G401.6 (cell line): ENCODE measurements at regions not wholly inside any gene's neighbourhood (a gene's known extent, or its start where the extent isn't known, plus 50 kb on each side); places are given as distances from the start of the nearest gene placed in this dataset.
"Not testable (repeated sequence)": the region's sequence is repeated elsewhere in the genome, so short reads cannot be mapped to it uniquely, and the experiment has no call there.

Experiments
- FAIRE-seq: peaks from 2 replicates; lab custom pipeline; 2012; peaks lifted over from hg19 to GRCh38; lab: Jason Lieb, UNC

DNA sequence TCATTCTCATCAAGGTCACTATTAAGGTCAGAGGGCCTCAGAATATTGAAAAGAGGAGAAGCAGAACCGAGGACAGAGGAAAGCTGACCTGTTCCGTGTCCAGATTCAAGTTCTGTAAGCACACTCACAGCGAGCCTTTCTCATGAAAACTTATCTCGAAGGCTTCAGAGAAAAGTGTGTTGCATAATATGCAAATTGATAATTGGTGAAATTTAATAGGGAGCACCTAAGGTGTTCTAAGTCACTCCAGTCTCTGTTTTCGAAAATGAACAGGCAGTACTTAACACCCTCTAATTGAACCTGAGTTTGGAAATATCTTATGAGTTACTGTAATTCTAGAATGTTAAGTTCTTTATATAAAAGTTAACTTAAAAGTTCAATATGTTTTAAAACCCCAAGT is 181.2 kb upstream of the PDE10A start:
- FAIRE-seq = no peak

DNA sequence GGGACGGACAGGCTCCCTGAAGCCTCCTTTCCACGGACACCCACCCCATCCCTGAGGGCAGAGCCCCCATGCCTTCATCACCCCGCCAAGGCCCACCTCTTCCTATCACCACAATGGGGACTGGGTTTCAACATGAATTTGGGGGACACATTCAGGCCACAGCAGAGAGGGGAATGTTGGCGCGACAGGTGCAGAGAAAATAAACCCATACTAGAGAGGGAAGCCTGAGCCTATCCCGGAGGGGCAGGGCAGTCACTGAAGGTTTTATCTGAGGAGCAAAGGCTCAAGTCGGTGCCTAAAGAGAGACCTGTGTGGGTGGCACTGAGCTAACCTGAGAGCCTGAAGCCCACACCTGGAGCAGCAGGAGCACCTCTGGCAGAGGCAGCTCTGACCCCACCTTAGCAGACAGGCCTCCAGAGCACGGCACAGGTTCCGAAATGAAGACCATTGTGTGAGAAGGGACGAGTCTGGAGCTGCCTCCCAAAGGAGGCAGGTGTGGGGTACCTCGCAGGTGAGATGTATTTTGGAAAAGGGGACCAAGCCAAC is 180.6 kb upstream of the PDE10A start:
- no peak for FAIRE-seq

DNA sequence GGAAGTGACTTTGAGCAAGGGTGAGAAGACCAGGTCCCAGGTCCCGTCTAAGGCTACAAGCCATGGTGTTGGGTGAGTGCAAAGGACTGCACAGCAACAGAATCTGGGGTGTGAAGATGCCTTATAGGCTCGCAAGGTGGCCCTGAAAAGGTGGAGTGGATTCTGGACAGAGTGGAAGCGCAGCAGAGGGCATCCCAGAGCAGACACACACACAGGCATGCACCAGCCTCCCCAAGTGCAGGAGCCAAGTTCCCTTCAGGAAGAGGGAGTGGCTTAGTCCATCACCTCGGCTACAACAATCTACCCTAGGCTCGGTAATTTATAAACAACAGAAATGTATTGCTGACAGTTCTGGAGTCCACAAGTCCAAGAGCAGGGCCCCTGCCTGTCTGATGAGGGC is 180.1 kb upstream of the PDE10A start:
- FAIRE-seq = no peak

DNA sequence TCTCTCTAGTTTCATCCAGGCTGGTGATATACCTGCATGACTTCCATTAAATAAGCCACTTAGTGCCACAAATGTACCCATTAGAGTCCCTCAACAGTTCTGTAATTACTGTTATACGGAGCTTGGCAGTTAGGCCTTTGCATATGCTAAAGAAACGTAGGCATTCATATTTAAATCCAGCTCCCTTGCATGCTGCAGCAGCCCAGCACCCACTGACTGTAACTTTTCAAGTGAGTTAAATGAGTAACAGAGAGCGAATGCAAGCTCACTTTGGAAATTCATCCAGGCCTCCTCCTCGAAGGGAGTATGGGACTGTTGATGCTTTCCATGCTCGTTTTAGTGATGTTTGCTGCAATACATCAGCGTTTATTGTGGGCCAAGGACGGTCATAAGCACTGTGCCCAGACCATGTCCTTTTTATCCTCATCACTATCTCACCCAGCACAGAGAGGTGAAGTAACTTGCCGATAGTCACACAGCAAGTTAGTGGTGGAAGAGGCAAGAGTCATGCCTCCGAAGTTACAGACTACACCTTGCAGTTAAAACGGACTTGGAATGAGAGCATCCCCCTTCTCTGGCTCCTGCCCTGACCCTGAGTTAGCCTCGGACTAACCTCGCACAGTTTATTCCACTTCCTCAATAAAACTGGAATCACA is 179.4 kb upstream of the PDE10A start:
- FAIRE-seq = no peak

DNA sequence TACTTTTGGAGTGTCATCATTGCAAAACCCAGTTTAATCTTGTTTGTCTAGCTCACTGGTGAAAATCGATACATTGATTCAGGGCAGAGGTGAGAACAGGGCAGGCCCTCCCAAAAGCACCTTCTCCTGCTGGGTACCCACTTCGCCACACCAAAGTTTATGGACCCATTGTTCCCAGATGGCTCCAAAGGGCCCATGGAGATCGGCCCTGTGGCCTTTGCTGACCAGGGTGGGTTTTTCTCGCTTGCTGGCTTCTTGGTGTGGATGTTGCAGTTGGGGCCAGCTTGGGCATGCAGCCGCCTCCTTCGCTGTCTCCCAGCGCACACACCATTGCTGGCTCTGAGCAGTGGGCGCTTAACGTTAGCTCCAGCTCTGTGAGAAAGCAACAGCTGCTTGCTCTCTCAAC is 178.1 kb upstream of the PDE10A start:
- FAIRE-seq = no peak

DNA sequence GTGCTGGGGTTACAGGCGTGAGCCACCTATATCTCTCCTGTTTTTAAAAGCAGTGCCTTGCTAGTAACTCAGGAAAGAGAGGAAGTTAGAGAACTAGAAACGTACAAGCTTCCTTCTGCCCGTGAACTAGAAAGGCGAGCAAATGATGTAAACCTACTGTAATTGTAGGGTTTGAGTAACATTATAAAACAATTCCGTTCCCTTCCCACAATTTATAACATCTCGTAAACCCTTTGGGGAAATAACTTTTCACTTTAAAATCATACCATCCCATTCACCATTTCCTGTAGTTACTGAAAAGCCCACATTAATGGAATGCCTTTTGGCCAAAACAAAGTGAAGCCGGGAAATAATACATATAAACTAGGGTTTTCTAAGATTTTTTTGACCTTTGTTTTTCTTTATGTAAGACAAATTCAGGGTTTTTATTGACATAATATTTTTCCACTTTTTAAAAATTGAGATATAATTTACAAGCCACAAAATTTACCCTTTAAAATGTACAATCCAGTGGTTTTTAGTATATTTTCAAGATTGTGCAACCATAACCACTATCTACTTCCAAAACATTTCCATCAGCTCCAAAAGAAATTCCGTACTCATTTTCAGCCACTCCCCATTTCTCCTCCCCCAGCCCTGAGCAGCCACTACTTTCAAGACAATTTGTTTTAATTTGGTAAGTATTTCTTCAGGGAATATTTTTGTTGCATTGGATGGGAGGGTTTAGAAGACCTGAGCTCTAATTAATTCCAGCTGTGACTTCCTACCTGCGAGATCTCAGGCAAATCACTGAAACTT is 175.1 kb upstream of the PDE10A start:
- no peak for FAIRE-seq

DNA sequence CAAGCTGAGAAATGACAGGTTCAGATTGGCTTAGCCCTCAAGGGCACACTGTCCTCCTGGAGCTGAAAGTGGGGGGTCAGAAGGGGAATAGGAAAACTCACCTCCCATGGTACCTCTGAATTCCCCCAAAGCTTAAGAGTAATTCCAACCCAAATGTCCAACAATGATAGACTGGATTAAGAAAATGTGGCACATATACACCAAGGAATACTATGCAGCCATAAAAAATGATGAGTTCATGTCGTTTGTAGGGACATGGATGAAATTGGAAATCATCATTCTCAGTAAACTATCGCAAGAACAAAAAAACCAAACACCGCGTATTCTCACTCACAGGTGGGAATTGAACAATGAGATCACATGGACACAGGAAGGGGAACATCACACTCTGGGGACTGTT is 173.6 kb upstream of the PDE10A start:
- not testable (repeated sequence) for FAIRE-seq

DNA sequence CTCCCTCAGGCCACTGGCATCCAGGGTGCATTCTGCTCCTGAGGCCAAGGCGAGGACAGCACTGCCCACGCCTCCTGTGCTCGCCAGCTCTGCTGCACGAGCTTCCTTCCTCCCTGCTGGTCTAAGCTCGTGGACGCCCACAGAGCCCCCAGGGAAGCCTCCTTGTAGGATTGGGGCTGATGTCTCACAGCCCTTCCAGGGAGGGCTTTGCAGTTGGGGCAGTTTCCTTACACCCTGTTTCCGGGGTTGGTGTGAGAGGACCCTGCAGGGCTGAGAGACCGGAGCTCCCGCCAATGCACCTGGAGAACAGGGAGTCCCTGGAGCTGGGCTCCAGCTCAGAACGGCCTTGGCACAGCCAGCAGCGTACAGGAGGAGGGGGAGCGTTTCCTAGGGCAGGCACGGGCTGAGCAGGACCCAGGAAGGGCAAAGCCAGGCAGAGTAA is 172.4 kb upstream of the PDE10A start:
- FAIRE-seq = no peak

DNA sequence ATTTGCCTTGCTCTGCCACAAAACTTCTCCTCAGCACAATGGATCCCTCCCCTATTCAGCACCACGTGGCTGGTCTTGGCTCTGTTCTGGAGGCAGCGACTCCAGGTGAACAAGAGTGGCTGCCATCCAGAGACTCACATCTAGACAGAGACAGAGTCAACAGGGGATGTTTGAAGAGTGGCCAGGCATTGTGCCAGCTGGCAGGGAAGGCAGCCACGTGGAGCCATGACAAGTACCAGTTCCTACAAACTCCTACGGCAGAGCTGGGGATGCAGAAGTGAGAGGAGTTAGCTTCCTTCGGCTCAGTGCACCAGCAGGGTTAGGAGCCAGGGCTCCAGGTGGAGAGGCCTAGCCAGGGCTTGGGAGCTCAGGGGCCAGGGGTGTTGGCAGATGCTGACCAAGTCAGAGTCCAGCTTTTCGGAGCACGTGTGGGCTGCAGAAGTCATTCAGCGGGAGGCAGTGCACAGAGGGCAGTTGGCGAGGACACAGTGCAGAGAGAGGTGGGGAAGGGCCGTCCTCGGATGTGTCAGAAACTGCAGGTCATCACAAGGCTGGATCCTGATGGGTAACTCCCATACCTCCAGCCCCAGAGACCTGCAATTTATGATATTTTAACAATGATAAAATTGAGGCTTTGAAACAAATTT is 171.7 kb upstream of the PDE10A start:
- no peak for FAIRE-seq

DNA sequence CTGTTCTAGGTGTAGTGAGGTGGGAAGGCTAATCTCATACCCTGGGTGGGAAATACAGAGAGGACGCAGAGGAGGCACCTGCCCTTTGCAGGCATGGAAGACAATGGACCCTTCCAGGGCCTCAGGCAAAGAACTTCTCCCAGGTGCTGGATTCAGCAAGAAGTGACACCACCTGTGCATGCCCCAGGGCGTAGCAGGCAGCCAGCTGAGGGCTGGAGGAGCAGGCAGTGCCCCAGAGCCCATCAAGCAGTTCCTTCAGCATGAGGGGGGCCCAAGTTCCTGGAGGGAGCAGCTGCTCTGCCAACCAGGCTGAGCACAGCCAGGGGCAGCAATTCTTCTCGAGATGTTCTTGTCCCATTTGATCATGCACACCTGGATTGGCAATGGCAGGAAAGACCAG is 170.3 kb upstream of the PDE10A start:
- FAIRE-seq = no peak

DNA sequence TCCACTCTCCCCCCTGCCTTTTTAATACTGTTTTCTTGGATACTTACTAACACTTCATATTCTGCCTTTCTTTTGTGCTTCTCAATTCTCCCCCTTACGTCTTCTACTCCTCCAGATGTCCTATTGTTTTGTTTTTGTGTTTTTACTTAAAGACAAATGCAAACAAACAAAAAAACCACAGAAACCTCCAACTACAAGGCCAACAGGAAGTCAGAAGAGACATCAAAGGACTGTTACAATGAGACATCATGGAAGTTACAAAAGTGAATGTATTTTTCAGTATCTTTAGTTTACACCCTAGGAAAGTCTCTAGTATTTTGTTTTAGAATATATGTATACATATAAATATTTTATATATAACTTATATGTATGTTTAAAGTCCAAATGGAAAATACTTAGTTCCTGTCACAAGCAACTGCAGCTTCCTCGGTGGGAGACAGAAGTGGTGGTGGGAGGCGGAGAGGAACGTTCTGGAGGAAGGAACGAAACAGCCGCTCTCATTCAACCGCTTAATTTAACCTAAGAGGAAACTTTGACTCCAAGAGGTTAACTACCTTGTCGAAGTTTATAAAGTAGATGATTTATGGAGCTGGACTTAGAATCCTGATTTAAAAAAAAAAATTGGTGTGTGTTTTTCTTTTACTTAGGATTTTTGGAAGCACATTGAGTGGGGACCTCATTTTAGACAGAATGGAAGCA is 168.9 kb upstream of the PDE10A start:
- FAIRE-seq = no peak

DNA sequence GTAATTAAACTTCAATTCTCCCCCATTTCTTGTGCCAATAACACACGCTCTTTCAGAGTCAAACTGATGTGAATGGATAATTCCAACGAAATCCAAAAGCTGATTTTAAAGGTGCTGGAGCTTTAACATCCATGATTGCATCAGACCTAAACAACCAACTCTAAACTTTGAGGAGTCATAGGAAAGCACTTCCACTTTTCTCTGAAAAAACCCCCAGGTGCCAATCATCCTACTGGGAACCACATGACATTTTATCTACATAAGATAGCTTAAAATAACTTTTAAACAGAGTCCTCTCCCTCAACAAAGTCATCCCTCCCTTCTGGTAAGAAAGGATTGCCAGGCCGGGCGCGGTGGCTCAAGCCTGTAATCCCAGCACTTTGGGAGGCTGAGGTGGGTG is 167.7 kb upstream of the PDE10A start:
- no peak for FAIRE-seq

DNA sequence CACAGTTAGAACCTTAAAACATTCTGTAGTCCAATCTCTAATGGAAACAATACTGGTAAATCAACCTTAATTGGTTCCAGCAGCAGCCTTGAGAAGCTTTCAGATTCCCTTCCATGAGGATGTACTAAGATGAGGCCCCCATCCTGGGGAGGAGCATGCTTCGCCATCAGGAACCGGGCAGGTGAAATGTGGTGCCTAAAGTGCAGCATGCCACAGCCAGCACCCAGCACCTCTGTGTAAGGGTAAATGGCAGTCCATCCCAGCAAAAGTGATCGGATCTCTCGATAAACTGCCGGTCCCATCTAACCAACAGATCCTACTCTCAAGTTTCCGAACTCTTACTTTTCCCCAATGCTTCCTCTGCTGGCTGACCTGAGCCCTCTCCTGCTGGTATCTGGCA is 166.3 kb upstream of the PDE10A start:
- FAIRE-seq = no peak

DNA sequence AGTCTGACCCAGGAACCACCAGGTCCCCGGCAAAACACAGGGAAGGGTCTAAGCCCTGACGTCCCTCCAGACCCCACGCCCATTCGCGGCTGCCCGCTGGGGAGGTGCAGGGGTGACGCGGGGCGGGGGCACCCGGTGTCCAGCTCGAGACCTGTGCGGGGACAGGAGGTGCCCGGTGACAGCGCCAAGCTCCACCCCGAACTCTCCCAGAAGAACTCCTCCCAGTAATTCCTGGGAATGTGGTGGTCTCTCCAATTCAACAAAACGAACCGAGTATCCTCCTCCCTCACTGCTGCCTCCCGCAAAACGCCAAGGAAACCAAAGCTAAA is 164.1 kb upstream of the PDE10A start:
- no peak for FAIRE-seq

DNA sequence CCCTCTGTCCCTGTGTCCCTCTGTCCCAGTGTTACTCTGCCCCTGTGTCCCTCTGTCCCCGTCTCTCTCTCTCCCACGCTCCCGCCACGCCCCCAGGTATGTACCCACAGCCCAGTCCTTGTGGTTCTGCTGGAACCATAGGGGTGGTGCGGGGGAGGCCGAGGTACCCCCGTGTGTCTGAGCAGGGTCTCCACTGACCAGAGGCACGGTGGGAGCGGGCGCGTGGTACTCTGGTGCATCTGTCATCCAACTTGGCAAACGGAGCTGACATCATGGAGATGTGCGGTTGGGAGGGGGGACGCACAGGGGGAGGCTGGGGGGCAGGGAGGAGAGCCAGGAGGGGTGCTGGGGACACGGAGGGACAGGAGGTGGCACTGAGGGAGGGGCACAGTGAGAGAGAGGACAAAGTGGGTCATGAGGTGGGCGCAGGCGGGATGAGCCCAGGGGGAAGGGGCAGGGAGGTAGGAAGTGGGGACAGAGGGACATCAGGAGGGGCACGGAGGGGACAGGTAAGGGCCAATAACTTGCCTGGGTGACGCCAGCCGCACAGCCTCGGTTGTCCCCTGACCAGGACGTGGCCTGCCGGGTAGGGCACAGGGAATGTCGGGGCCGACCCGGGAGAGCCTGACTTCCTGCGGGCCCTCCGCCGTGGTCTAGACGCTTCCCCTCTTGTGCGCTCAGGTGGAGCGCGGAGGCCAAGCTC is 163.6 kb upstream of the PDE10A start:
- no peak for FAIRE-seq

DNA sequence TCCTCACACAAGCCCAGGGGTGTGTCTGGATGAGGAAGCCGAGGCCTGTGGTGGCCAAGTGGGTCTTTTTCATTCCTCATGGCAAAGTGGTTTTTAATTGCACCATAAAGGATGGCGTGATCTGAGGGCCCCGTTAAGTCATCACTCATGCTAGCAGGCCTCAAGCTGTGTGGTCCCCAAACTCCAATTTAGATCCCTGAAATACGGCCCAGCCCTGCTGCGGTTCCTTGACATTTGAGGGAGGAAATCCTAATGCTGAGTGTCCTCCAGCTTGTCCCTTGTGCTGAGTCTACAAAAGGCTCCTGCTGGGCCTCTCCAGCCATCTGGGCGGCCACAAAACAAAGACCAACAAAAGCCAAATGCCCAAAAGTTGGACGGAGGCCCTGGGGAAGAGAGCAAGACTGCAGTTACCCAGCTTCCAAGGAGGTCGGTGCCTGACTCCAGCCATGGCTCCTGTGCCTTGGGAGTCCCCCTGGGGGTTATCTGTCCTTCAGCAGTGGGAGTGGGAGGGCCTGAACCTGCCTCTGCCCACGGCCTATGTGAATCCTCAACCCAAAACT is 162.3 kb upstream of the PDE10A start:
- FAIRE-seq = no peak

DNA sequence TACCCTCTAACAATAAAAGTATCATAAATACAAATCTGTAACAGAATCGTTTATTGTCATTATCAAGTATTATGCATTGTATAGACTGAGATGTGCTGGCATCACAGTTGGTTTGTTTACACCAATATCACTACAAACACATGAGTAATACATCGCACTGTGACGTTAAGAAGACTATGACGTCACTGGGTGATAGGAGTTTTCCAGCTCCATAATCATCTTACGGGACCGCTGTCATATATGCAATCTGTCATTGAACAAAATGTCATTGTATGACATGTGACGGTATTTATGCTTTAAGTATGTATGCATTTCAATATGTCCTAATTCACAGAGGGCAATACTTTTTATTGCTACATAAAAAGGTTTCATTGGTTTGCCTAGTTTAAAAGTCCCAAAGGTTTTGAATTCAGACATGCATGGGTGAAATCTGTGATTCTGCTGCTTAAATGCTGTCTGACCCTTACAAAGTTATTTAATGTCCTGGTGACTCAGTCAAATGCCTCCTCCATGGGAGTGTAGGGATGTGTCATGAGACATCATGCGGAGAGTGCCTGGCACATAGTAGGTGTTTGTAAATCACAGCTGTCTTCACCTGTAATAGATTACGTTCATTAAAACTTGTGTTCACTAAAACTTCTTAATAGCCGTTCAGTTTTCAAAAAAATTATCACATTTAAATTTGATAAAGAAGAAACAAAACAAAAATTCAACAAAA is 160.7 kb upstream of the PDE10A start:
- no peak for FAIRE-seq

DNA sequence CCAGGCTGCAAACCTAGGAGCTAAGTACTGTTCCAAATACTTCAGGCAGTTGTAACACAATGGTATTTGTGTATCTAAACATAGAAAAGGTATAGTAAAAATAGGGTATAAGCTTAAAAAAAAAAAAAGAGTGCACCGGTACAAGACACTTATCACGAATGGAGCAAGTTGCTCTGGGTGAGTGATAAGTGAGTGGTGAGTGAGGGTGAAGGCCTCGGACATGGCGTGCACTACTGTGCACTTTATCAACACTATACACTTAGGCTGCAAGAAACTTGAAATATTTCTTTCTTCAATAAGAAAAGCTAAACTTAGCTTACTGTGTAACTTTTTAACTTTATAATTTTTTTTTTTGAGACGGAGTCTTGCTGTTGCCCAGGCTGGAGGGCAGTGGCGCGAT is 159.5 kb upstream of the PDE10A start:
- no peak for FAIRE-seq

DNA sequence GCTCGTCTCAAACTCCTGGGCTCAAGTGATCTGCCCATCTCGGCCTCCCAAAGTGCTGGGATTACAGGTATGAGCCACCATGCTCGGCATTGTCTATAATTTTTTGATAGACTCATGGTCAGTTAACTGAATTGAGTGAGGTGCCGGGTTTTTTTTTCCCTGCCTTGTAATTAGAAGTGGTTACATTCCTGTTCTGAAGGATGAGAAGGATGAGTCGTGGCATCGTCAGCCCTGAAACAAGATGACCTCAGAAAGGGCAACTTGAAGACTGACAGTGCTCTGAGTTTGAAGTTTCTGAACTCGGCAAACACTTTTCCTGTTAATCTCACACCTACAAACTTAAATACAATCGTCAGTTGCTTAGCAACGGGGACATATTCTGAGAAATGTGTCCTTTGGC is 158.7 kb upstream of the PDE10A start:
- no peak for FAIRE-seq

DNA sequence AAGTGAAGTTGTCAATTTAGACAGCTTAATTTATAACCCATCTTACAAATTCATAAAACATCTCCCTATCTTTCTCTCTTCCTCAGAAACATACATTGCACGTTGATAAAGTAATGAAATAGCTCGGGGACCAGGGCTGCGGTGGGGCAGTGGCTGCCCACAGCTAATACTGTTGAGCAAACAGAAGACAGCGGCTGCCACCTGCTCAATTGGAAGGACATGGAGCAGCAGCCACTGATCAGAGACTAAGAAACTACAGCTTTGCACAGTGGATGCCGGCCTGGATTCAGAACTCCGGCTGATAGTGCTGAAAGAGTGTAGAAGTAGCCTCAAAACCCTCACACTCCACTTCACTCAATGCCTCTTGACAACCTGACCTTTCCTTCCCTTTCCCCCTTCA is 157.9 kb upstream of the PDE10A start:
- no peak for FAIRE-seq

DNA sequence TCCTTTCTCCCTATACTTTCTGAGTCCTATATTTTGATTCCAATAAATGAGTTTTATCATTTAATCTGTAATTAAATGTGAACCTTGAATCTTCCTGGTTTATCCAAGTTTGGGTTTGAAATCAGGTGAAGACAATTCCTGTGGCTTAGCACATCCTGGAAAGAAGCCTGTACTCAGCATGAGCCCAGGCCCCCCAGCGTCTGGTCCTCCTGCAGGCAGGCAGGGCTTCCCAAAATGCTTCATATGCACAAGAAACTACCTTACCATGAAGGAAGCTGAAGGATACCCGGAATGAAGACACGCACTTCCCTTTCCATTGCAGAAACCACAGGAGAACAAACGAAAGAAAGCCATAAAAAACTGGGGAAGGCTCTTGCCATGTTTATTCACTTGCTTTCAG is 157.4 kb upstream of the PDE10A start:
- FAIRE-seq = no peak
